ENCODE measurements at regions not wholly inside any gene's neighbourhood (a gene's known extent, or its start where the extent isn't known, plus 50 kb on each side); places are given as distances from the start of the nearest gene placed in this dataset.

DNA sequence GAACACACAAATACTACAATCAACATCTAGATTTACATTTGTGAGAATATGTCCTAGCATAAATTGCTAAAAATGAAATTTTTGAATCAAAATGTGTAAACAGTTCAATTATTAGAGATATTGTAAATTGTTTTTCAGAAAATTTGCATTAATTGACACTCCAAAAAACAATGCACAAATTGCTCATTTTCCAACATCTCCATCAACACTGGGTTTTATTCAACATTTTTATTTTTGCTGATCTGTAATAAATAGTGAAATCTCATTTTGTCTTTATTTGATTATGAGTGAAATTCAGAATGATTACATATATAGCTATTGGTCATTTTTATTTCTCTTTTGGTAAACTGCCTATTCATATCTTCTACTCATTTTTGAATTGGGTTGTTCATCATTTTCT, 120.0 kb upstream of the GRIA3 start:
- H3K27ac ChIP-seq, result no peak overlapping the region
- H3K36me3 ChIP-seq, result no peaks in the 10 kb centered on the region
- H3K9me3 ChIP-seq, result no peaks in the 10 kb centered on the region
- TF ChIP-seq, protein P1, sequence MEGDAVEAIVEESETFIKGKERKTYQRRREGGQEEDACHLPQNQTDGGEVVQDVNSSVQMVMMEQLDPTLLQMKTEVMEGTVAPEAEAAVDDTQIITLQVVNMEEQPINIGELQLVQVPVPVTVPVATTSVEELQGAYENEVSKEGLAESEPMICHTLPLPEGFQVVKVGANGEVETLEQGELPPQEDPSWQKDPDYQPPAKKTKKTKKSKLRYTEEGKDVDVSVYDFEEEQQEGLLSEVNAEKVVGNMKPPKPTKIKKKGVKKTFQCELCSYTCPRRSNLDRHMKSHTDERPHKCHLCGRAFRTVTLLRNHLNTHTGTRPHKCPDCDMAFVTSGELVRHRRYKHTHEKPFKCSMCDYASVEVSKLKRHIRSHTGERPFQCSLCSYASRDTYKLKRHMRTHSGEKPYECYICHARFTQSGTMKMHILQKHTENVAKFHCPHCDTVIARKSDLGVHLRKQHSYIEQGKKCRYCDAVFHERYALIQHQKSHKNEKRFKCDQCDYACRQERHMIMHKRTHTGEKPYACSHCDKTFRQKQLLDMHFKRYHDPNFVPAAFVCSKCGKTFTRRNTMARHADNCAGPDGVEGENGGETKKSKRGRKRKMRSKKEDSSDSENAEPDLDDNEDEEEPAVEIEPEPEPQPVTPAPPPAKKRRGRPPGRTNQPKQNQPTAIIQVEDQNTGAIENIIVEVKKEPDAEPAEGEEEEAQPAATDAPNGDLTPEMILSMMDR (IDR thresholded peaks at IDR 0.05), result no peak
- TF ChIP-seq POLR2A (IDR thresholded peaks at IDR 0.05) (no peak), EP300 (IDR thresholded peaks at IDR 0.05) (no peak)
- H3K27me3 ChIP-seq, result no peaks in the 10 kb centered on the region
- H3K4me1 ChIP-seq, result no peaks in the 10 kb centered on the region
- no peak for DNase-seq (ENCODE audit: low spot score in 2 of 2)
- H3K4me3 ChIP-seq, result no peak overlapping the region

DNA sequence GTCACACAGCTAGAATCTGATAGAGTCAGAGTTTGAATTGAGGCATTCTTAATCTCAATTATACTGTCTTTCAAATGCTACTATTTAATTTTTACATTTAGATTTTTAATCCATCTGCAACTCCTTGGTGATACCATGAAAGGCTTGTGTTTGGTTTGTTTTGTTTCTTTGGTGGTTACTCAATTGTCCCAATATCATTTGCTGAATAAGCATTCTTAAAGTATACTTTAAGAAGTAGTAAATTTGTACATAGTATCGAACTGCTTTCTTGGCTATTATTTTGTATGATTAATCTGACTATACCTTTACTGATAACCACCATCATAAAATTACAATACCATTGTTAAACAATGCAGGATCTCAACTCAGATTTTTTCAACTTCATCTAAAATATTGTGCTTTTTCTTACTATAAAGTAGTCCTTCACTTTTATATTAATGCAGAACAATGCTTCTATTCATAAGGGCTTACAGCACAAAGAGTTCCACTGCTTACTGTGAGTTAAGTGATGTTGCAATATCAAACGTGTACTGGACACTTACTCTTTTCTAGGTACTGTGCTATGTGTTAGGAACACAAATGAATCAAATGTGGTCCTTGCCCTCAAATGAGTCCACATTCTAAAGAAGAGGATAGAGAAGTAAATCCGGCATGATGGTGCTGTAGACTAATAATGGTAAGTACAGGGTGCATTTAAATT, 111.2 kb upstream of the GRIA3 start:
- no peak for TF ChIP-seq EP300 (IDR thresholded peaks at IDR 0.05)
- no peak for TF ChIP-seq POLR2A (IDR thresholded peaks at IDR 0.05)
- TF ChIP-seq, protein P1 (IDR thresholded peaks at IDR 0.05), result no peak
- Histone ChIP-seq H3K9me3 (no peaks in the 10 kb centered on the region), H3K4me3 (no peak overlapping the region), H3K27me3 (no peaks in the 10 kb centered on the region), H3K36me3 (no peaks in the 10 kb centered on the region), H3K27ac (no peak overlapping the region), H3K4me1 (no peaks in the 10 kb centered on the region)
- 58 to 59% methylated on average over 3 of the region's 3 CpGs for WGBS, 2 donors
- no peak for DNase-seq (ENCODE audit: low spot score in 2 of 2)

DNA sequence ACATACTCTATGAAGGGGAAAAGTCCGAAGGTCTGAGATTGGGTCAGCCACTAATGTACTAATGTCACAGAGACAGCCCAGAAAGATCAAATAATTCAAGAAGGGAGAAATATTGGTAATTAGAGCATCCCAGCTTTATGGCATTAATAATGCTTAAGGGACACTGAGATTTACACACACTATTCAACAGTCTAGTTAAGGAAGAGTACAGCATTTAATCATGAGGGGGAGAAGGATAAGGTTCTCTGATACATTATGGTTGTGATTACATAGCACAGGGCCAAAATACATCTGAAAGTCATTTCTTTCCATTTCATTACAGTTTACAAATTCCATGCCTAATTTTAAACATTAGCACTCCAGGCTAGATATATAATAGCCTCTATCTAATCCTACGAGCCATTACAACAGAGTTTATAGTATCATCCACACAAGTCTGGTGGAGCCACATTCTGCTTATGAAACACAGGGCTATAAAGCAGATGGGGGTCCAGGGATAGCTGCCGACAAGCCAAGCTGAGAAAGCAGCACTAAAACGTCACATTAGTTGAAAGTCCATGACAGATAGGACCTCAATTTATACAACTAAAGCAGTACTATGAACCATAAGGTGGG, 108.0 kb upstream of the GRIA3 start:
- Histone ChIP-seq H3K9me3 (no peaks in the 10 kb centered on the region), H3K4me1 (no peaks in the 10 kb centered on the region), H3K36me3 (no peaks in the 10 kb centered on the region), H3K27me3 (no peaks in the 10 kb centered on the region), H3K4me3 (no peak overlapping the region), H3K27ac (no peak overlapping the region)
- DNase-seq (ENCODE audit: low spot score in 2 of 2), result no peak
- 59 to 66% methylated on average over 4 of the region's 4 CpGs for WGBS, 2 donors
- TF ChIP-seq, protein P1 (IDR thresholded peaks at IDR 0.05), result no peak
- TF ChIP-seq POLR2A (IDR thresholded peaks at IDR 0.05) (no peak), EP300 (IDR thresholded peaks at IDR 0.05) (no peak)

DNA sequence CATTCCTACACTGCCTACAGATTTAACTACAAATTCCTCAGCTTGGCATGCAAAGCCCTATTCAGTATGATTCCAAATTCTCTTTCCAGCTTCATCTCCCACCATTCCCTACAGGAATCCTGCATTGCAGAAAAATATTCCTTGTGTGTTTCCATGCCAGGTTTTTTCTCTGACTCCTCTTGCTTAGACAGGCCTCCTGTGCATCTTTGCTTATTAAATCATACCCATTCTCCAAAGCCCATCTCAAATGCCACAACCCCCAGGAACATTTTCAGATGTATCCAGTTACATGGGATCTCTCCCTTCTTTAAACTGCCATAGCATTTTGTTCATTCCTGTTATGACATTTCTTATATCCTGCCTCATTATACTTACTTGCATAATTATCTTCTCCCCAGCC, 106.4 kb upstream of the GRIA3 start:
- TF ChIP-seq EP300 (IDR thresholded peaks at IDR 0.05) (no peak), POLR2A (IDR thresholded peaks at IDR 0.05) (no peak)
- TF ChIP-seq, protein P1 (IDR thresholded peaks at IDR 0.05), result no peak
- no peaks in the 10 kb centered on the region for H3K9me3 ChIP-seq
- no peak overlapping the region for H3K4me3 ChIP-seq
- H3K4me1 ChIP-seq, result no peaks in the 10 kb centered on the region
- no peaks in the 10 kb centered on the region for H3K36me3 ChIP-seq
- no peak overlapping the region for H3K27ac ChIP-seq
- no peaks in the 10 kb centered on the region for H3K27me3 ChIP-seq
- DNase-seq (ENCODE audit: low spot score in 2 of 2), result no peak

DNA sequence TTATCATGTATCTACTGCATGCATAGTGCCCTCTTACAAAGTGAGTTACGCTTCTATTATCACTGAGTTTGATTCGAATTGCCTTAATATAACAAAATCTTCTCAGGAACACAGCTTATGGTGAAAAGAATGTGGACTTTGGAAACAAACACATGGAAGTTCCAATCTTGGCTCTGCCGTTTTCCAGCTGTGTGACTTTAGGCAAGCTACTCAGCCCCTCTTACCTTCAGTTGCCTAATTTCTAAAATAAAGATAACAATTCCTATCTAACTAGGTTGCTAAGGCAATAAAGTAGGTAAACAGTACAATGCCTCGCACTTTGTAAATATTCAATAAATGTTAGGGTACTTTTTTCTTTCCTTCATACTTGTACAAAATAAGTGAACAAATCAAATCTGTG, 104.0 kb upstream of the GRIA3 start:
- H3K27me3 ChIP-seq, result no peaks in the 10 kb centered on the region
- TF ChIP-seq POLR2A (IDR thresholded peaks at IDR 0.05) (no peak), EP300 (IDR thresholded peaks at IDR 0.05) (no peak)
- TF ChIP-seq, protein P1 (IDR thresholded peaks at IDR 0.05), result no peak
- H3K4me1 ChIP-seq, result no peaks in the 10 kb centered on the region
- no peak overlapping the region for H3K27ac ChIP-seq
- no peaks in the 10 kb centered on the region for H3K9me3 ChIP-seq
- no peak for DNase-seq (ENCODE audit: low spot score in 2 of 2)
- 75 to 96% methylated on average over 4 of the region's 4 CpGs for WGBS, 2 donors
- no peaks in the 10 kb centered on the region for H3K36me3 ChIP-seq
- no peak overlapping the region for H3K4me3 ChIP-seq
